SK-N-SH (cell line): ENCODE measurements at regions not wholly inside any gene's neighbourhood (a gene's known extent, or its start where the extent isn't known, plus 50 kb on each side); places are given as distances from the start of the nearest gene placed in this dataset.

Experiments used
- CTCF ChIA-PET: fragments of 300-600, 350-600 bp; formaldehyde crosslinking; extraction: SDS; loops from one replicate; lab custom pipeline; 2021; lab: Yijun Ruan, JAX
- POLR2A ChIA-PET: fragments of 350-600 bp; sonication (Branson Sonifier 250); formaldehyde crosslinking; extraction: SDS; loops from one replicate; lab custom pipeline; 2020; ENCODE audit warnings: antibody characterized with exemption, inconsistent platforms; lab: Yijun Ruan, JAX
- DNase-seq: peaks from one replicate; pipeline ENCODE4 v3.0.0; 2012
- H2AFZ ChIP-seq: fragments of 200-600 bp; sonication (generic); 2 replicates; pipeline ENCODE4 v1.8.1; 2016; ENCODE audit warnings: antibody characterized with exemption, mild to moderate bottlenecking, low read depth
- H3F3A ChIP-seq: fragments of 200-600 bp; sonication (generic); replicated peaks from 2 replicates; pipeline ENCODE3; 2016; ENCODE audit warnings: antibody characterized with exemption, mild to moderate bottlenecking; ENCODE audit not compliant: insufficient read depth
- H3K27ac ChIP-seq, 2 experiments: fragments of 200-500 bp in 1 of 2; fragments of 200-600 bp in 1 of 2; sonication (Bioruptor generic) in 1 of 2; sonication (generic), shearing (Covaris generic) in 1 of 2; 2 replicates each; pipeline versions ENCODE4 v1.5.1 to v1.6.1; 2014 to 2016; ENCODE audit warnings: low read depth in 2 of 2, inconsistent platforms in 1 of 2, low read length in 1 of 2, mild to moderate bottlenecking in 1 of 2, mixed read lengths in 1 of 2
- H3K27me3 ChIP-seq: fragments of 200-600 bp; sonication (generic), shearing (Covaris generic); 2 replicates; pipeline ENCODE4 v1.6.1; 2016; ENCODE audit warnings: mixed run types; ENCODE audit not compliant: insufficient read depth
- H3K36me3 ChIP-seq, 2 experiments: fragments of 200-500 bp in 1 of 2; fragments of 200-600 bp in 1 of 2; sonication (Bioruptor generic) in 1 of 2; sonication (generic) in 1 of 2; replicated peaks in 1 of 2; 2 replicates each; pipeline versions ENCODE3 to v1.5.1; 2014 to 2016; ENCODE audit warnings: low read length in 1 of 2, mild to moderate bottlenecking in 1 of 2; ENCODE audit not compliant: insufficient read depth in 2 of 2, control insufficient read depth in 1 of 2
- H3K4me1 ChIP-seq, 2 experiments: fragments of 200-500 bp in 1 of 2; fragments of 200-600 bp in 1 of 2; sonication (Bioruptor generic) in 1 of 2; sonication (generic), shearing (Covaris generic) in 1 of 2; 2 replicates each; pipeline versions ENCODE4 v1.5.1 to v1.6.1; 2014 to 2016; ENCODE audit warnings: low read depth in 1 of 2, low read length in 1 of 2, mixed run types in 1 of 2; ENCODE audit not compliant: insufficient read depth in 2 of 2, control insufficient read depth in 1 of 2
- H3K4me2 ChIP-seq: fragments of 200-600 bp; sonication (generic), shearing (Covaris generic); 2 replicates; pipeline ENCODE4 v1.6.1; 2017; ENCODE audit warnings: mixed run types
- H3K4me3 ChIP-seq, 2 experiments: fragments of 200-500 bp in 1 of 2; fragments of 200-600 bp in 1 of 2; sonication (Bioruptor generic) in 1 of 2; sonication (generic), shearing (Covaris generic) in 1 of 2; 2 replicates each; pipeline versions ENCODE4 v1.5.1 to v1.8.1; 2014 to 2016; ENCODE audit warnings: low read depth in 2 of 2, inconsistent platforms in 1 of 2, low read length in 1 of 2, mild to moderate bottlenecking in 1 of 2, mixed read lengths in 1 of 2, moderate library complexity in 1 of 2
- H3K79me2 ChIP-seq: fragments of 200-600 bp; sonication (generic); 2 replicates; pipeline ENCODE4 v1.8.1; 2017; ENCODE audit warnings: mild to moderate bottlenecking; ENCODE audit not compliant: insufficient read depth
- H3K9ac ChIP-seq: fragments of 200-600 bp; sonication (generic); 2 replicates; pipeline ENCODE4 v1.6.1; 2017; ENCODE audit warnings: mixed run types
- H3K9me2 ChIP-seq: fragments of 200-600 bp; sonication (generic); 2 replicates; pipeline ENCODE4 v1.6.1; 2017; ENCODE audit warnings: mixed run types
- H3K9me3 ChIP-seq: fragments of 200-600 bp; sonication (generic); 2 replicates; pipeline ENCODE4 v1.6.1; 2017; ENCODE audit warnings: mixed run types, mild to moderate bottlenecking, moderate library complexity
- H4K20me1 ChIP-seq: fragments of 200-600 bp; sonication (generic); 2 replicates; pipeline ENCODE4 v1.6.1; 2017; ENCODE audit warnings: mild to moderate bottlenecking, mixed run types; ENCODE audit not compliant: insufficient read depth
- CHD2 ChIP-seq: fragments of 150-350 bp; IDR thresholded peaks from 2 replicates; pipeline ENCODE4 v1.6.1; 2018; ENCODE audit warnings: low read length; ENCODE audit not compliant: partially characterized antibody
- ELF1 ChIP-seq: IDR thresholded peaks from 2 replicates; pipeline ENCODE4 v1.4.0; 2012
- FOSL2 ChIP-seq: IDR thresholded peaks from 2 replicates; pipeline ENCODE4 v1.4.0; 2012; ENCODE audit warnings: low read depth, mild to moderate bottlenecking, moderate library complexity, borderline replicate concordance
- FOXJ3 ChIP-seq: sonication (generic); formaldehyde crosslinking; IDR thresholded peaks from 2 replicates; pipeline ENCODE4 v1.5.1; 2020; ENCODE audit warnings: mild to moderate bottlenecking, missing genetic modification reagents
- GABPA ChIP-seq: IDR thresholded peaks from 2 replicates; pipeline ENCODE4 v1.4.0; 2012; ENCODE audit warnings: low read depth, mild to moderate bottlenecking
- MXI1 ChIP-seq: IDR thresholded peaks from 2 replicates; pipeline ENCODE4 v1.6.1; 2012; ENCODE audit warnings: mild to moderate bottlenecking, low read depth, low read length, improper control_type of control experiment
- NFIC ChIP-seq: IDR thresholded peaks from 2 replicates; pipeline ENCODE4 v1.4.0; 2012; ENCODE audit warnings: borderline replicate concordance
- POLR2AphosphoS5 ChIP-seq: IDR thresholded peaks from 2 replicates; pipeline ENCODE4 v1.6.1; 2012; ENCODE audit warnings: low read depth, low read length
- RAD21 ChIP-seq: IDR thresholded peaks from 2 replicates; pipeline ENCODE4 v1.6.1; 2012; ENCODE audit warnings: mild to moderate bottlenecking, low read length
- TAF1 ChIP-seq: IDR thresholded peaks from 2 replicates; pipeline ENCODE4 v1.6.1; 2012; ENCODE audit warnings: low read depth, mild to moderate bottlenecking, low read length, moderate library complexity, borderline replicate concordance
- TCF12 ChIP-seq: IDR thresholded peaks from 2 replicates; pipeline ENCODE4 v1.4.0; 2012
- TEAD4 ChIP-seq: IDR thresholded peaks from 2 replicates; pipeline ENCODE4 v1.4.0; 2012; ENCODE audit warnings: mild to moderate bottlenecking, borderline replicate concordance; ENCODE audit not compliant: insufficient read depth
- YY1 ChIP-seq: IDR thresholded peaks from 2 replicates; pipeline ENCODE4 v1.4.0; 2012; ENCODE audit warnings: low read depth, mild to moderate bottlenecking
- WGBS: methylation state at CpG from one replicate; pipeline ENCODE4 v1.1.6; 2017; ENCODE audit warnings: low lambda C conversion rate; 5-methylcytosine and 5-hydroxymethylcytosine counted together
- TF ChIP-seq, protein P1 (sequence below): IDR thresholded peaks from 2 replicates; pipeline ENCODE4 v1.6.1; 2012; ENCODE audit warnings: mild to moderate bottlenecking, low read depth, low read length, moderate library complexity
- TF ChIP-seq, protein P2 (sequence below): fragments of 200-600 bp; sonication (generic); IDR thresholded peaks from 2 replicates; pipeline ENCODE4 v1.6.1; 2017; ENCODE audit warnings: antibody characterized with exemption, mild to moderate bottlenecking, moderate library complexity
- TF ChIP-seq, protein P3 (sequence below): IDR thresholded peaks from 2 replicates; pipeline ENCODE4 v1.4.0; 2012; ENCODE audit warnings: low read depth

DNA sequence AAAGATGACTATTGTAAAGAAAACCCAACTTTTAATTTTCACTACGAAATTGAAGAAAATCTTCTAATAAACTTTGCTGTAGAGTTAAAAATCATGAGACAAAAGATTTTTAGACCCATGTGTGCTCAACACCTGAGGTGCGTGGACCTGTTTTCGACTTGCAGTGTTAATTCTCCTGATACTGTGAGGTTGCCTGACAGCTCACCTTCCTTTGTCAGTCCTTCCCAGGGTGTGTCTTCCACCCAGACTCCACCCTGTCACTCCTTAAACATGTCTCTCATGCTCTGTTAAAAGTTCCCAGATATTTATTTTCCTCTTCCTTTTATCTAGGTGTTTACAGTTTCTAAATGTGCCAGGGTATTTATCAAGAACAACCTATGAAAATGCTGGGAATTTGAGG is 151.3 kb upstream of the NT5E start:
- Histone ChIP-seq H3F3A (no peaks in the 10 kb centered on the region), H3K27ac (no peak overlapping the region), H3K9ac (no peak overlapping the region), H3K36me3 (no peaks in the 10 kb centered on the region), H3K9me2 (no peaks in the 10 kb centered on the region), H3K79me2 (no peaks in the 10 kb centered on the region), H3K4me2 (no peak overlapping the region), H3K9me3 (no peaks in the 10 kb centered on the region), H3K4me1 (no peaks in the 10 kb centered on the region), H3K4me3 (no peak overlapping the region), H3K27me3 (no peaks in the 10 kb centered on the region; the same call in 1 of the 2 replicates), H4K20me1 (no peaks in the 10 kb centered on the region), H2AFZ (no peak overlapping the region)
- ChIA-PET CTCF (interaction anchor here (2.2 kb wide), 1 partner anchor 25 kb away, joined by 8 read pairs; no protein-coding TSS in a partner anchor), POLR2A (no interaction called here)
- no peak for TF ChIP-seq FOSL2
- DNase-seq, result no peak
- WGBS, result 15% methylated on average over 3 of the region's 3 CpGs

DNA sequence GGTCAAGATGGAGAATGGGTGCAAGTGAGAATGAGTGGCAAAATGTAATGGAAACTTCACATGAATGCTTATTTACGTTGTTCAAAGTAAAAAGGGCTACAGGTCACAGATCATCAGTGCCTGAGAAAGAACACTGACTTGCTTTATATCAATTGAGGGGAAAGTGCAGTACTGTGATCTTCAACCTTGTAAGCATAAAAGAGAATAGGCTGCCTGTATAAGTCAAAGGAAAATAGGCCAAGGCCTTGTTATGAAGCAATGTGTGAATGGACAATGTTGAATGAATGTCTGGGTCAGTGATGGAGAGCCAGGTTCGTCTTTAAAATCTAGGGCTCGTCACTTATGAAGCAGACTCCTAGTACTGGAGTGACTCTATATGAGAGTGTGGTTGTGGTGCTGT is 158.6 kb upstream of the NT5E start:
- no peak overlapping the region for H3K4me2 ChIP-seq
- H2AFZ ChIP-seq, result no peak overlapping the region
- H3K9me3 ChIP-seq, result no peaks in the 10 kb centered on the region
- H3K9ac ChIP-seq, result no peak overlapping the region
- POLR2A ChIA-PET, result no interaction called here
- no peak for DNase-seq
- CTCF ChIA-PET, result no interaction called here
- TF ChIP-seq POLR2AphosphoS5 (no peak), ELF1 (no peak), YY1 (no peak), RAD21 (no peak), FOXJ3 (CRISPR knock-in tag) (no peak), TAF1 (no peak), GABPA (no peak), NFIC (no peak), TEAD4 (no peak), TCF12 (no peak), CHD2 (no peak), MXI1 (no peak)
- TF ChIP-seq, protein P1, sequence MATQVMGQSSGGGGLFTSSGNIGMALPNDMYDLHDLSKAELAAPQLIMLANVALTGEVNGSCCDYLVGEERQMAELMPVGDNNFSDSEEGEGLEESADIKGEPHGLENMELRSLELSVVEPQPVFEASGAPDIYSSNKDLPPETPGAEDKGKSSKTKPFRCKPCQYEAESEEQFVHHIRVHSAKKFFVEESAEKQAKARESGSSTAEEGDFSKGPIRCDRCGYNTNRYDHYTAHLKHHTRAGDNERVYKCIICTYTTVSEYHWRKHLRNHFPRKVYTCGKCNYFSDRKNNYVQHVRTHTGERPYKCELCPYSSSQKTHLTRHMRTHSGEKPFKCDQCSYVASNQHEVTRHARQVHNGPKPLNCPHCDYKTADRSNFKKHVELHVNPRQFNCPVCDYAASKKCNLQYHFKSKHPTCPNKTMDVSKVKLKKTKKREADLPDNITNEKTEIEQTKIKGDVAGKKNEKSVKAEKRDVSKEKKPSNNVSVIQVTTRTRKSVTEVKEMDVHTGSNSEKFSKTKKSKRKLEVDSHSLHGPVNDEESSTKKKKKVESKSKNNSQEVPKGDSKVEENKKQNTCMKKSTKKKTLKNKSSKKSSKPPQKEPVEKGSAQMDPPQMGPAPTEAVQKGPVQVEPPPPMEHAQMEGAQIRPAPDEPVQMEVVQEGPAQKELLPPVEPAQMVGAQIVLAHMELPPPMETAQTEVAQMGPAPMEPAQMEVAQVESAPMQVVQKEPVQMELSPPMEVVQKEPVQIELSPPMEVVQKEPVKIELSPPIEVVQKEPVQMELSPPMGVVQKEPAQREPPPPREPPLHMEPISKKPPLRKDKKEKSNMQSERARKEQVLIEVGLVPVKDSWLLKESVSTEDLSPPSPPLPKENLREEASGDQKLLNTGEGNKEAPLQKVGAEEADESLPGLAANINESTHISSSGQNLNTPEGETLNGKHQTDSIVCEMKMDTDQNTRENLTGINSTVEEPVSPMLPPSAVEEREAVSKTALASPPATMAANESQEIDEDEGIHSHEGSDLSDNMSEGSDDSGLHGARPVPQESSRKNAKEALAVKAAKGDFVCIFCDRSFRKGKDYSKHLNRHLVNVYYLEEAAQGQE, result no peak
- TF ChIP-seq, protein P2, sequence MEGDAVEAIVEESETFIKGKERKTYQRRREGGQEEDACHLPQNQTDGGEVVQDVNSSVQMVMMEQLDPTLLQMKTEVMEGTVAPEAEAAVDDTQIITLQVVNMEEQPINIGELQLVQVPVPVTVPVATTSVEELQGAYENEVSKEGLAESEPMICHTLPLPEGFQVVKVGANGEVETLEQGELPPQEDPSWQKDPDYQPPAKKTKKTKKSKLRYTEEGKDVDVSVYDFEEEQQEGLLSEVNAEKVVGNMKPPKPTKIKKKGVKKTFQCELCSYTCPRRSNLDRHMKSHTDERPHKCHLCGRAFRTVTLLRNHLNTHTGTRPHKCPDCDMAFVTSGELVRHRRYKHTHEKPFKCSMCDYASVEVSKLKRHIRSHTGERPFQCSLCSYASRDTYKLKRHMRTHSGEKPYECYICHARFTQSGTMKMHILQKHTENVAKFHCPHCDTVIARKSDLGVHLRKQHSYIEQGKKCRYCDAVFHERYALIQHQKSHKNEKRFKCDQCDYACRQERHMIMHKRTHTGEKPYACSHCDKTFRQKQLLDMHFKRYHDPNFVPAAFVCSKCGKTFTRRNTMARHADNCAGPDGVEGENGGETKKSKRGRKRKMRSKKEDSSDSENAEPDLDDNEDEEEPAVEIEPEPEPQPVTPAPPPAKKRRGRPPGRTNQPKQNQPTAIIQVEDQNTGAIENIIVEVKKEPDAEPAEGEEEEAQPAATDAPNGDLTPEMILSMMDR, result no peak
- TF ChIP-seq, protein P3, sequence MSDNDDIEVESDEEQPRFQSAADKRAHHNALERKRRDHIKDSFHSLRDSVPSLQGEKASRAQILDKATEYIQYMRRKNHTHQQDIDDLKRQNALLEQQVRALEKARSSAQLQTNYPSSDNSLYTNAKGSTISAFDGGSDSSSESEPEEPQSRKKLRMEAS, result no peak
- H3K79me2 ChIP-seq, result no peaks in the 10 kb centered on the region
- H3K36me3 ChIP-seq, result no peaks in the 10 kb centered on the region
- no peak overlapping the region for H3K4me3 ChIP-seq
- no peaks in the 10 kb centered on the region for H3K4me1 ChIP-seq
- H3K9me2 ChIP-seq, result no peaks in the 10 kb centered on the region
- H3F3A ChIP-seq, result no peaks in the 10 kb centered on the region
- H3K27ac ChIP-seq, result no peak overlapping the region
- 29% methylated on average over 3 of the region's 3 CpGs for WGBS
- no peaks in the 10 kb centered on the region for H4K20me1 ChIP-seq
- H3K27me3 ChIP-seq, result no peaks in the 10 kb centered on the region; the same call in 1 of the 2 replicates
